H7 (cell line): ENCODE measurements at regions not wholly inside any gene's neighbourhood (a gene's known extent, or its start where the extent isn't known, plus 50 kb on each side); places are given as distances from the start of the nearest gene placed in this dataset.

Source experiments
- DNase-seq: peaks from one replicate; pipeline ENCODE4 v3.0.0; 2012
- H3K27me3 ChIP-seq: 2 replicates; pipeline ENCODE4 v1.6.0; 2011; ENCODE audit warnings: mild to moderate bottlenecking, low read length; ENCODE audit not compliant: control insufficient read depth, insufficient read depth
- H3K36me3 ChIP-seq: replicated peaks from 2 replicates; pipeline ENCODE4 v1.5.1; 2011; ENCODE audit warnings: low read length; ENCODE audit not compliant: control insufficient read depth, insufficient read depth
- H3K4me3 ChIP-seq: 2 replicates; pipeline ENCODE4 v1.5.1; 2011; ENCODE audit warnings: low read depth, mild to moderate bottlenecking, control low read depth, low read length, moderate library complexity; ENCODE audit not compliant: insufficient read depth

DNA sequence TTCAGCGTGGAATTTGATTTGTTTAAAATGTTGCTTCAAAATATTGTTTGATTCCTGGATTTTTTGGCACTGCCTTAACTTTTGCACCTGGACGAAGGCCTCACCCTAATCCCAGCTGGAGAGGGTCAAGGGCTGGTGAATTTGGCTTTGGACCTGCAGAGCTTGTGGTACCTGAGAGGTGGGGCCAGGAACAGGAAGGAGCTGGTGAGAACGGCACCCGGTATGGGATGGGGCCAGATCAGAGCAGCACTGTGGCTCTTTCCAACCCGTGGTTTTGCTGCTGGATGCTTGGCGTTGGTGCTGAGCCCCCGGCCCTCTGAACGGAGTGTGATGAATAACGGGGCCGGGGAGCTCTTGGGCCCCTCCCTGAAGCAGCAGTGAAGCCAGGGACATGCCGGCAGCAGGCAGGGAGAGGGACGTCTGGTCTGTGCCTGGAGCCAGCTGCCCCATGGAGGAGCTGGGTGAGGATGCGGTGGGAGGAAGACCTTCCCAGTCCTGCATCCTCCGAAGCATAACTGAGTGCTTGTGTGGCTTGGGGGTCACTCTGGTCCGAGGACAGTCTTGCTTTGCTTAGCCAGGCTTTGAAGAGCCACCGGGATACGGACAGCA is 275.4 kb downstream of the SEC14L1 start:
- no peak for DNase-seq

DNA sequence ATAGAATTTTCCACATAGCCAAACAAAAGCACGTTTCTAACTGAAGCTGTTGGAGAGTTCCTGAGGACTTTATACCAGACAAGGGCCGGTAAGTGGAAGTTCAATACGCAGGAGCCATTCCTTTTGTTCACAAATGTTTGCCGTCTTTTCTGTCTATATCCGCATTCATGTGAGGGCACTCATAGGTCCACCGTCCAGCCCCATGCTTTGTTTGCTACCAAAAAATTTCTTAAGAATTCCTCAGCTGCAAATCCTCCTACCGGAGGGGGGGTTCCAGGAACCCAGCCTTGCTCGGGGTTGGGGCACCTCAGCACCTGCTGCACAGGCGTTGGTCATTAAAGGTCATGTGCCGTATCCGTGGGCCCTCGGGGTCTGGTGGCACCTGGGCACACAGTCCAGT is 276.8 kb downstream of the SEC14L1 start:
- H3K4me3 ChIP-seq: no peak overlapping the region
- no peak for DNase-seq
- no peaks in the 10 kb centered on the region for H3K27me3 ChIP-seq
- no peaks in the 10 kb centered on the region for H3K36me3 ChIP-seq

More for the DNA sequence above, 275.4 kb downstream of the SEC14L1 start:
- Histone ChIP-seq H3K4me3 (no peak overlapping the region), H3K36me3 (no peaks in the 10 kb centered on the region), H3K27me3 (no peaks in the 10 kb centered on the region)

DNA sequence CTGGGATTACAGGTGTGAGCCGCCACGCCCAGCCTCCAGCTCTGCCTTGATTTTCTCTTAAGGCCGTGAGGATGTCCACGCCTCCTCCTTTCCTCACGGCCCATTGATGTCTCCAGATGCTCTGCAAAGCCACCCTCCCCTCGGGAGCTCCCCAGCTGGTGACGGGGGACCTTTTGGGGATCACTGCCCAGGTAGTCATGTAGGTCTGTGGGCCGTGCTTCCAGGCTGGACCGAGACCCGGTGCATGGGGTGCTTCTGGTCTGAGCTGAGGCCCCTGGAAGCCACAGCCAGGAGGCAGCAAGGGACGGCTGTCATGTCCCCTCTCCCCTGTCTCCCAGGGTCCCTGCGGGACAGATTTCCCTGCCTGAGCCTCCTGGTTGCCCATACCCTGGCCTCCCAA is 277.8 kb downstream of the SEC14L1 start:
- no peaks in the 10 kb centered on the region for H3K27me3 ChIP-seq
- H3K36me3 ChIP-seq: no peaks in the 10 kb centered on the region
- no peak for DNase-seq
- H3K4me3 ChIP-seq: no peak overlapping the region

DNA sequence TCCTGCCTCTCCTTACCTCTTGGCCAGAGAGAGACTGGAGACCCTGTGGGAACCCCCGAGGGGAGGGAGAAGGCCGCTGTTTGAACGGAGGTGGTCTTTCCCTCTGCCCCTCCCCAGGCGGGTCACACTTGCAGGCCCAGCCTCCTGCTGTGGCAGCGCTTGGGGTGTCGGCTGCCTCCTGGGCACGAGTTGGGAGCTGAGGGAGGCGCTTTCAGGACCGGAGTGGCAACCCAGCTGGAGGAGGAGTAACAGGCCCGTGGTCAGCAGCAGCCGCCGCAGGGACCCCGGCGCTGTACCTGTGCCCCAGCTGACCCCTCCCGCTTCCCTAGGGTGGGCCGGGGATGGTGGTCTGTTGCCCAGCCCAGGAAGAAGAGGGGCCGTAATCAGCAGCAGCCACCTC is 278.3 kb downstream of the SEC14L1 start:
- DNase-seq: no peak
- Histone ChIP-seq H3K36me3 (no peaks in the 10 kb centered on the region), H3K4me3 (no peak overlapping the region), H3K27me3 (no peaks in the 10 kb centered on the region)

DNA sequence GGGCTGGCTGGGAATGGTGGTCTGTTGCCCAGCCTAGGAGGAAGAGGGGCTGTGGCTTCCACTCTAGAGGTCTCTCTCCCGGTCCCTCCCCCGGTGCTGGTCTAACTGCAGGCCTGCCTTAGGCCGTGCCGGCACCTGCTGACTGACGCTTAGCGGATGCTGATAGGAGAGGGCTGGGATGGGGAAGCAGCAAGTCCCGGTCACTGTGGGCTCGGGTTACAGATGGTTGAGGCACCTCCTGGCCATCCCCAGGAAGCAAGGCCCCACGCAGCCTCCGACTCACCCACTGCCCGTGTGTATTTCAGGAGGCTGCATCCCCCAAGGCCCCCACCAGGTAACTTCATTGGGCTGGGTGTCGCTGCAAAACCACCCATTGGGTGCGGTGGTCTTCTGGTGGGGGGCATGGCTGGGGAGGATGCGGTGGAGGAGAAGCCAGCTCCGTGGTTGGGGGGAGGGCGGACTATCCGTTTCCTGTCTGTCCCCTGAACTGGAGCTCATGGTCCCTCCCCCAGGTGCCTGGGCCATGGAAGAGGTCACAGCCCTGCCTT is 278.9 kb downstream of the SEC14L1 start:
- no peak overlapping the region for H3K4me3 ChIP-seq
- peak; percentile 92 for DNase-seq
- no peaks in the 10 kb centered on the region for H3K36me3 ChIP-seq
- no peaks in the 10 kb centered on the region for H3K27me3 ChIP-seq

DNA sequence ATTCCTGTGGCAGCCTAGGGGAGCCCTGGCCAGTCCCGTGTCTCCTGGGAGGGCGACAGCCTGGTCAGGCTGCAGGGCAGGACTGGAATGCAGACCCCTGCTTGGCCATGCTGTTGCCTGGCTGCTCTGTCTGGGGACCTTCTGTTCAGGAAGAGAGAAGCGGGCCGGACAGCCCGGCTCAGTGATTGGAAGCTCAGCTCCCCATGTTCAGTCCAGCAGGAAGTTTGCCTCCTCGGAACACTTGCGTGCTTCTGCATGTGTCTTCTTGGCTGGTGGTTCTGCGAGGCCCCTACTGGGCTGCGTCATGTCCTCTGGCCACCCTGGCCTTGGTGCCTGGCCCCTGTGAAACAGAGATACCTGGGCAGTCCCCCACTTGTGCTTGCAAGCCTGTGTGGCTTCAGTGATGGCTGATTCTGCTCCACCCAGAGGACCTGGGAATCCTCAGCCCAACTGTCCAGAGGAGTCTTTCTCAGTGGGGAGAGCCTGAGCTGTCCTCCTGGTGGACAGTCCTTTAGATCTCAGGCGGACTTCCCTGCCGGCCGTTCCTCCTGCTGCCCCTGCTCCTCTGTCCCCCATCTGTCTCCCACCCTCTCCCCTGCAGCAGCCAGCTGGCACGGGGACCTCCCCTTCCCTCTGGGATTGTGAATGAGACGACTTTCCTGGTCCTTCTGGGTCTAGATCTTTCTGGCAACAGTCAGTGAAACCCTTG is 279.5 kb downstream of the SEC14L1 start:
- H3K4me3 ChIP-seq: no peak overlapping the region
- H3K36me3 ChIP-seq: no peaks in the 10 kb centered on the region
- H3K27me3 ChIP-seq: no peaks in the 10 kb centered on the region
- no peak for DNase-seq

DNA sequence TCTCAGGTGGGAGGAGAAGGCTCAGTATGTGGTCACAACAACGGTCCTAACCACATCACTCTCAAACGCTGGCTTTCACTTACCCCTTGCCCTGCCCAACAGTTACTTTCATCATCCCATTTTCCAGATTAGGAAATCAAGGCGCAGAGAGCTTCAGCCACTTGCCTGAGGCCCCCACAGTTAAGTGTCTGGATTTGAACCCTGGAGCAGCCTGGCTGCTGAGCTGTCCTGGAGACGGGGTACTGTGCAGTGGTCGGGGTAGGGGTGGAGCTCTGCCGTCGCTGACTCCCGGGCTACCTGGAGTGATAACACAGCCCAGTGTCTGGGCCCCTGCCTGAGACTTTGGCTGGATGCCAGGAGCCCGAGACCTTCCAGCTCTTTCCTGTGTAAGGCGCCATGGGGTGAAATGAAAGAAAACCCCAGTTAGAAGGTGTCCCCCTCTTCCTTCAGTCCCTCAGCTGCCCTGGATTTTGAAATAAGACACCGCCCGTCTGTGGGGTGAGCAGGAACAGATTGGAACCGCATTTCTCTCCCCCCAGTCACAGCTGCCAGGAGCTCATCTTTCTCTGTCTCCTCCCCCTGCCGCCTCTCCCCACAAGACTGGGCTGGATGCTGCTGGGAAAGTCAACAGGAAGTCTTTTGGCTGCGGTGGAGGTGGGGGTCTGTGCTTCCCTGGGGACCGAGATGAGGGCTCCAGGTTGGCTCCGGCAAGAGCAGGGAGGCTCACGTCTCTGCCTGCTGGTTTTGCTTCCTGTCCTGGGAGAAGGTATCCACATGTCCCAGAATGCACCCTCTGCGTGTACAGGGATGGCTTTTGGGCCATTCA is 280.2 kb downstream of the SEC14L1 start:
- Histone ChIP-seq H3K4me3 (no peak overlapping the region), H3K36me3 (no peaks in the 10 kb centered on the region), H3K27me3 (no peaks in the 10 kb centered on the region)
- peak; percentile 91 for DNase-seq

DNA sequence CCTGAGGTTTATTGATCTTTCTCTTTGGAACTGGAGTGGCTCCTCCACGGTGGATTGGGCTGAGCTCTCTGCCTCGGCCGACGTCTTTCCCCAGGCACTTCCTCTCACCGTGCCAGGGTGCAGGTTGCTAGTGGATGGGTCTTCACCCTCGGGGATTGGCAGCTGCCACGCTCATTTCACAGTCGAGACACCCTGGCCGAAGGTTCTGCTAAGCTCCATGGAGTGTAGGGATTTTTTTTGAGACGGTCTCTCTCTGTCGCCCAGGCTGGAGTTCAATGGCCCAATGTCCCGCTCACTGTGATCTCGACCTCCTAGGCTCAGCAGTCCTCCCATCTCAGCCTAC is 280.8 kb downstream of the SEC14L1 start:
- DNase-seq: no peak
- no peaks in the 10 kb centered on the region for H3K36me3 ChIP-seq
- no peaks in the 10 kb centered on the region for H3K27me3 ChIP-seq
- no peak overlapping the region for H3K4me3 ChIP-seq

DNA sequence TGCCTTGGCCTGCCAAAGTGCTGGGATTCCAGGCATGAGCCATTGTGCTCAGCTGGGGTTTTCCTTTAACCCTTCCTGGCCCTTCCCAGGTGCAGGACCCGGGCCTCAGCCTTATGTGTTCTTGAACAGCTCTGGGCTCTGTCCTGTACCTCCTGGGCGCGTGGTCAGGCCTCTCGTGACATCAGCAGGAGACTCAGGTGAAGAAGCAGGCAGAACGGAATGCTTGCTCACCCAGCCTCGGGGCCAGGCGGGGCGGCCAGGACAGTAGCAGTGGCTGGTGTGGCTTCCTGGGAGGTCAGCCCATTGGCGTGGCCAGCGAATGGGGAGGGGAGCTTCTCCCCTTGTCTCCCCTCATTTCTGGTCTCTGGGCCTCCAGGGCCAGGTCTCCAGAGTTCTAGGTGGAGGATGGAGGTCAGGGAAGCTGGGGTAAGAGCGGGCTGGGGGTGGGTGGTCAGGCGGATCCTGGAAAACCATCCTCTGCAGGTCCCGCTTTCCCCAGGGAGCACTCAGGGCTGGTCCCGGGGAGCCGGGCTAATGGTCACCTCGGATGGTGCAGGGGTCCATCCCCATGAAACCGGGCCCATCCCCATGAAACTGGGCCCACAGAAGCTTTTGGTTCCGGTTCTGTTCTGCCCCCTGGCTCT is 281.5 kb downstream of the SEC14L1 start:
- no peak overlapping the region for H3K4me3 ChIP-seq
- no peak for DNase-seq
- H3K27me3 ChIP-seq: no peaks in the 10 kb centered on the region
- no peaks in the 10 kb centered on the region for H3K36me3 ChIP-seq

DNA sequence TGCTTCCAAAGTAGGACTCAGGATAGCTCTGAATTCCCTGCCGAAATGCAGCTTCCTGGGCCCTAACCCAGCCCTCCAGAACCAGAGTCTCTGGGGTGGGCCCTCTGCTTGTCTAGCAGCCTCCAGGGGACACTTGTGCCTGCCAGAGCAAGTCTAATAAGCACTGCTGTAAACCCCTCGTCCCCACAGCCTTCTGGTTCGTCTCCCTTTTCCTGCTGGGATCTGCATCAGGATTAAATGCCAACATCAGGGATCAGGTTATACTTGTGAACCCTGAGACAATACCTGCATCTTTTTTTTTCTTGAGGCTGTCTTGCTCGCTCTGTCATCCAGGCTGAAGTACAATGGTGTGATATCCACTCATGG is 282.0 kb downstream of the SEC14L1 start:
- Histone ChIP-seq H3K4me3 (no peak overlapping the region), H3K36me3 (no peaks in the 10 kb centered on the region), H3K27me3 (no peaks in the 10 kb centered on the region)
- DNase-seq: no peak

DNA sequence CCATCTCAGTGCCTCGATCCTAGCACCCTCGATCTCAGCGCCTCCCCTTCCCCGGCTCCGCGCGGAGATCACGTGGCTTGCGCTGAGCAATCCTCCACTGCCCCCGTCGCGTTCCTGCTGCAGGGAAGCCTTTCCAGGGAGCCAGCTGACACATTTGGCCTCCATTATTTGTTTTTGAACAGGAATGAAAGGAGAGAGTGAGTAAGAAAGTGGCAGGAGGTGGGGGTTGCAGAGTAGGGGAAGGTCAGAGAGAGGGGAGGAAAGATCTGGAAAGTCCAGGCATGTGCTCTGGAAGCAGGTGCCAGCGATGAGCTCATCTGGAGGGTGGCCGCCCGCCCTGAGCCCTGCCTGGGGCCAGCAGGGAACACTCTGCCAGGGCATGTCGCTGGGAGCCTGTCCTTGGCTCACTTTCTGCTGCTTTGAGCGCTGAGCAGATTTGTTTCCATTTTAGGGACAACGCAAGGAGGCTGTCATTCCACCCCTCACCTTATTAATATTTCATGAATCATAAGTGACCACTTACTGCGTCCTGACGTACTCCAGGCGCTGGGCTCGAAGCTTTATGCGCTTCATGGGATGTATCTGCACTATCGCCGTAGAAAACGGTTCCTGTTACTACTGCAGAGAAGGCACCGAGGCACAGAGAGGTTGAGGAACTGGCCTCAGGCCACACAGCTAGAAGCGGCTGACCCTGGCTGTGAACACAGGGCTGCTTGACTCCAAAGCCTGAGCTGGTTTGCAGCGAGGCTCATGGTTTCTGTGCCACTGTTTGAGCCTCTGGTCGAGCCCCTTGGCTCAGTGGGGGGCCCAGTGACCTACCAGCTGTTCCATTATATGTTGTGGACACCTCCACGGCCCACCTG is 283.1 kb downstream of the SEC14L1 start:
- Histone ChIP-seq H3K36me3 (no peaks in the 10 kb centered on the region), H3K4me3 (no peak overlapping the region), H3K27me3 (no peaks in the 10 kb centered on the region)
- DNase-seq: no peak

DNA sequence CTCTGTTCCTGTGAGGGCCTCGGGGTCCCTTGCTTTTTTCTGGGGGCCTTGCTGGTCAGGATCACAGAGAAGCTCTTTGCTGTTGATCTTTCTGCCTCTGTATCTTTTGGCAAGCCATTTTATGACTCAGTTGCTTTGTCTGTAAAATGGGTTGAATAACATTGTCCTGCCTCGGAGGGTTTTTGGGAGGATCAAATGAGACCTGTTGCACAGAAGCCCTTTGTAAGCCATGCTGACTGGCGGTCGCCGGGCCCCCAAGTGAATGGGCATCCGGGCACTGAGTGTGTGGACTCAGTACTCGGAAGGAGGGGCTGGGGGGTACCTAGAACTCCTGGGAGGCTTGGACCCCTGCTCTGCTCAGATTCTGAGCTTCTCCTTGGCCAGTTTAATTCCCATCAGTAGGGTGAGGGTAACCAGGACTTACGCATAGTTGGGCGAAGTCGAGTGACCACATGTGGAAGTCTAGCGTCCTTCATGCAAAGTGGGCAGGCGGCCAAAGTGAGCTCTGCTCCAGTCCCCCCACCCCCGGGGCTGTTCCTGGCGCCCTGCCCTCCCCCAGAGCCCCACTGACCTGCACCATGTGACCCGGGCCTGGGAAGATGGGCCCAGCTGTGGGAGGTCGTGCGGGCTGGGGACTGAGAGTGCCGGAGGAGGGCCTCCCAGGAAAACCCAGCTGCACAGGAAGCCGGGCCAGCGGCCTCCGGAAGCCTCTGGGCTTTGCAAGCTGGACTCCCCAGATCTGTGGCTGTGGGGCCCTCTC is 284.0 kb downstream of the SEC14L1 start:
- DNase-seq: peak; percentile 77
- no peaks in the 10 kb centered on the region for H3K36me3 ChIP-seq
- no peaks in the 10 kb centered on the region for H3K27me3 ChIP-seq
- no peak overlapping the region for H3K4me3 ChIP-seq

DNA sequence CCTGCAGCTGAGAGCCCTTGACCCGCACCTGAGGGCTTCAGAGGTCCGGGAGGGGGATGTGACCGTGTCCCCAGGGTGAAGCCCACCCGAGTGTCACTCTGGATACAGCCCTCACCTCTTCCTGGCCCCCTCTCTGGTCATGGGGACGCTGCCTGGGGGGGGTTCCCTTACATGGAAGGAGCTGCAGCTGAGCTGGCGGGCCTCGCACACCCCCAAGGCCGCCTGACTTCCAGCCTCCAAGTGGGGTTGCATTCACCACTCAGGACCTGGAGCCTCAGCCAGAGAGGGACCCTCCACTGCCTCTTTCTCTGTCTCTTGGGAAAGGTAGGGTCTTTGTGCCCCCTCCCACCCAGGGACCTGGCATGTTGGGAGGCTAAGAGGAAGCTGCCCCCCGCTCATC is 284.6 kb downstream of the SEC14L1 start:
- no peak for DNase-seq
- Histone ChIP-seq H3K36me3 (no peaks in the 10 kb centered on the region), H3K27me3 (no peaks in the 10 kb centered on the region), H3K4me3 (no peak overlapping the region)
